Lower leg skin (tissue), 4 donors: ENCODE measurements at regions not wholly inside any gene's neighbourhood (a gene's known extent, or its start where the extent isn't known, plus 50 kb on each side); places are given as distances from the start of the nearest gene placed in this dataset.
"Not testable (repeated sequence)": the region's sequence is repeated elsewhere in the genome, so short reads cannot be mapped to it uniquely, and the experiment has no call there.

Source experiments
- DNase-seq, 2 donors: peaks; one replicate each; pipeline ENCODE4 v3.0.0-alpha.2; 2019; ENCODE audit warnings: low spot score in 2 of 2
- H3K4me3 ChIP-seq: fragments of 200-600 bp; sonication (generic); 2 replicates; pipeline ENCODE4 v1.5.1; 2017; ENCODE audit warnings: mild to moderate bottlenecking, low read depth; ENCODE audit not compliant: poor library complexity, severe bottlenecking
- CTCF ChIP-seq, 3 donors: fragments of 450-650 bp; IDR thresholded peaks; one replicate each; pipeline ENCODE4 v1.5.1; 2016; ENCODE audit warnings: antibody characterized with exemption in 3 of 3, mild to moderate bottlenecking in 3 of 3, moderate library complexity in 2 of 3
- POLR2A ChIP-seq, 2 donors: fragments of 450-650 bp; IDR thresholded peaks; one replicate each; pipeline ENCODE4 v1.6.1; 2016 to 2017; ENCODE audit warnings: antibody characterized with exemption in 2 of 2, mild to moderate bottlenecking in 1 of 2, moderate library complexity in 1 of 2
- whole genome bisulfite sequencing, 2 donors: methylation state at CpG; one replicate each; pipeline ENCODE4 v1.1.5; 2018; 5-methylcytosine and 5-hydroxymethylcytosine counted together
- intact Hi-C: fragments of 100-400 bp; cut with DNase I; formaldehyde crosslinking; loops from one replicate; pipeline ENCODE4 v1.15.0; 2023; ENCODE audit warnings: low total_unique reads

GRCh38 chr3:103210583-103210982 lies 775.8 kb downstream of the ZPLD1 start:
- H3K4me3 ChIP-seq: no peak overlapping the region
- no peak for DNase-seq
- no peak for TF ChIP-seq CTCF (IDR thresholded peaks at IDR 0.05)
- no peak for TF ChIP-seq POLR2A (IDR thresholded peaks at IDR 0.05)
- intact Hi-C loops: no loop called here
- 58 to 62% methylated on average over 7 of the region's 7 CpGs for WGBS, 2 donors

DNA sequence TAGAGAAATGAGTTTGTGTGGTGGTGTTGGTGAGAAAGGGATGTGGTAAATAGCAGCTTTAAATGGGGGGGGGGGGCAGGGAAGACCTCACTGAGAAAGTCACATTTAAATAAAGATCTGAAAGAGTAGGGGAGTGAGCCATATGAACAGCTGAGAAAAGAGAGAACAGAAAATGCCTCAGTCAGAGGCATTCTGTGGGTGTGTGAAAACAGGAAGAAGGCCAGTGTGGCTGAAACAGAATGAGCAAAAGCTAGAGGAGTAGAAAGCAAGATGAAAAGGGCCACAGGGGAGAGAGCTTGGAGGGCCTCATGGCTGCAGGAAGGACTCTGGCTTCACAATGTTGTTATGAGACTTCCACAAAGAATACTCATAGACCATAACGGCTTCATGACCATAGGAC lies 783.3 kb downstream of the ZPLD1 start:
- H3K4me3 ChIP-seq: no peak overlapping the region
- DNase-seq: no peak
- TF ChIP-seq POLR2A (IDR thresholded peaks at IDR 0.05) (no peak), CTCF (IDR thresholded peaks at IDR 0.05) (no peak)

DNA sequence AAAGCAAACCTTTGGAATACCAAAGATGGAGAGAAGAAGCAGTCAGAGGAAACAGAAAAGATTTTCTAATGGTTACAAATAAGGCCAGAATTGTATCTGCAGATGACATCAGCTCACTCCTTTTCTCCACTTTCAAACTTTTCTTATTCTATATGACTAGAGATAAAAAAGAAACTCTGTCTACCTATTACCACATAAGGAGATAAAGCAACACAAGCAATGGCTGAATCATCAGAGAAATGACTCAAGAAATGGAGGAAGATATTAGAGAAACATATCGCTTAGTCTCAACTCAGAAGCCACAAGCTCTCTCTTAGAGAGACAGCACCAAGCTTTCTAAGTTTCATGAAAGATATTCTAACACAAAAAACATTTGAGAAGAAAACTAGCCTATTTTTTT lies 784.0 kb downstream of the ZPLD1 start:
- WGBS, 2 donors: 95 to 97% methylated on average over 1 of the region's 1 CpG
- no peak for TF ChIP-seq POLR2A (IDR thresholded peaks at IDR 0.05)
- no peak overlapping the region for H3K4me3 ChIP-seq
- intact Hi-C loops: no loop called here
- no peak for DNase-seq

More for the DNA sequence above, 783.3 kb downstream of the ZPLD1 start:
- WGBS, 2 donors: 40 to 43% methylated on average over 1 of the region's 1 CpG
- intact Hi-C loops: no loop called here

DNA sequence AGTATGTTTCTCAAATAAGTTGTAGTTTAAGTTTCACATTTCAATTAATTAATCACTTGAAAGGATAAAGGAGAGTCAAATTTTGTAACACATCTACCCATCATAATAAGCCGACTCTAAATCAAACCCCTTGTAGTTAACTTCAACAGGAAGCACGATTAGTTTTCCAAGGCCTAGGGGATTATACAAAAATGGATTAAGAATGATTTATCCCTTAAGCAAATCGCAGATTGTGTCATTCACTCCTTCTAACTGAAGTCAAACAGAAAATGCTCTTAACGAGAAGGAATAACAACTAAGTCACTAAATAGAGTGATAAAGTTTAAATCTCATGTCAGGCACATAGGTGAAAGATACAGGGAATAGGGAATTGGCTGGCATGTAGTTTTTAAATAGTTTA lies 792.8 kb downstream of the ZPLD1 start:
- 46 to 51% methylated on average over 4 of the region's 4 CpGs for WGBS, 2 donors
- no peak overlapping the region for H3K4me3 ChIP-seq
- TF ChIP-seq POLR2A (IDR thresholded peaks at IDR 0.05): no peak
- no peak for TF ChIP-seq CTCF (IDR thresholded peaks at IDR 0.05)
- intact Hi-C loops: no loop called here
- DNase-seq: no peak

GRCh38 chr3:103247459-103247858 lies 812.6 kb downstream of the ZPLD1 start:
- no peak for DNase-seq
- TF ChIP-seq CTCF (IDR thresholded peaks at IDR 0.05) (no peak), POLR2A (IDR thresholded peaks at IDR 0.05) (no peak)
- intact Hi-C loops: no loop called here
- H3K4me3 ChIP-seq: no peak overlapping the region

GRCh38 chr3:103254827-103255226 lies 820.0 kb downstream of the ZPLD1 start:
- 95 to 96% methylated on average over 9 to 17 of the region's 24 CpGs for WGBS, 2 donors

GRCh38 chr3:103269287-103269686 lies 834.5 kb downstream of the ZPLD1 start:
- intact Hi-C loops: no loop called here
- DNase-seq: no peak

More at GRCh38 chr3:103254827-103255226, 820.0 kb downstream of the ZPLD1 start:
- intact Hi-C loops, DNase-seq, H3K4me3 ChIP-seq: not testable (repeated sequence)

More at GRCh38 chr3:103269287-103269686, 834.5 kb downstream of the ZPLD1 start:
- TF ChIP-seq CTCF (IDR thresholded peaks at IDR 0.05): no peak
- TF ChIP-seq POLR2A (IDR thresholded peaks at IDR 0.05): no peak
- no peak overlapping the region for H3K4me3 ChIP-seq
